AG04449 (cell line): ENCODE measurements at regions not wholly inside any gene's neighbourhood (a gene's known extent, or its start where the extent isn't known, plus 50 kb on each side); places are given as distances from the start of the nearest gene placed in this dataset.

Experiments used
- CTCF ChIA-PET: fragments of 350-600 bp; formaldehyde crosslinking; extraction: SDS; loops from one replicate; lab custom pipeline; 2021; ENCODE audit warnings: antibody characterized with exemption; lab: Yijun Ruan, JAX
- POLR2A ChIA-PET: fragments of 400-600, 350-600 bp; formaldehyde crosslinking; extraction: SDS; loops from one replicate; lab custom pipeline; 2020; ENCODE audit warnings: antibody characterized with exemption, inconsistent platforms; lab: Yijun Ruan, JAX
- DNase-seq: peaks from one replicate; pipeline ENCODE4 v3.0.0-alpha.2; 2010; ENCODE audit warnings: low read depth, low spot score
- H3K4me3 ChIP-seq: 2 replicates; pipeline ENCODE4 v1.5.1; 2011; ENCODE audit warnings: low read depth, mild to moderate bottlenecking, control low read depth, low read length
- CTCF ChIP-seq: IDR thresholded peaks from one replicate; pipeline ENCODE4 v1.5.1; 2011; ENCODE audit warnings: mild to moderate bottlenecking, moderate library complexity, low read length, control low read depth, inconsistent platforms; ENCODE audit not compliant: insufficient read depth; ENCODE audit errors: missing control alignments

GRCh38 chr3:36656873-36657272, 107.5 kb downstream of the DCLK3 start:
- CTCF ChIA-PET = no interaction called here
- no peak for TF ChIP-seq CTCF
- DNase-seq = no peak
- H3K4me3 ChIP-seq = no peak overlapping the region
- POLR2A ChIA-PET = no interaction called here

- no peak for DNase-seq
- ChIA-PET CTCF (interaction anchor here (1.2 kb wide), 1 partner anchor 20 kb away, joined by 3 read pairs; no protein-coding TSS in a partner anchor), POLR2A (interaction anchor here (0.9 kb wide), 1 partner anchor 41 kb away, joined by 3 read pairs; no protein-coding TSS in a partner anchor)
- no peak for TF ChIP-seq CTCF
- H3K4me3 ChIP-seq = no peak overlapping the region
These were observed 111.3 kb downstream of the DCLK3 start for GRCh38 chr3:36653095-36653494.

GRCh38 chr3:36652104-36652503, 112.2 kb downstream of the DCLK3 start:
- no peak for DNase-seq
- ChIA-PET CTCF (interaction anchor here (1.4 to 1.6 kb wide), 2 partner anchors 11 to 14 kb away, joined by 5 to 6 read pairs; no protein-coding TSS in a partner anchor), POLR2A (no interaction called here)
- no peak overlapping the region for H3K4me3 ChIP-seq
- no peak for TF ChIP-seq CTCF

- ChIA-PET CTCF (interaction anchor here (1.6 kb wide), 1 partner anchor 13 kb away, joined by 6 read pairs; no protein-coding TSS in a partner anchor), POLR2A (interaction anchor here (0.7 kb wide), 1 partner anchor 28 kb away, joined by 3 read pairs; no protein-coding TSS in a partner anchor)
- DNase-seq = no peak
- TF ChIP-seq CTCF = no peak
- no peak overlapping the region for H3K4me3 ChIP-seq
These were observed 114.1 kb downstream of the DCLK3 start for GRCh38 chr3:36650271-36650671.

GRCh38 chr3:36649125-36649524, 115.2 kb downstream of the DCLK3 start:
- no peak for TF ChIP-seq CTCF
- ChIA-PET POLR2A (interaction anchor here (1.8 kb wide), 1 partner anchor 29 kb away, joined by 11 read pairs; no protein-coding TSS in a partner anchor), CTCF (no interaction called here)
- H3K4me3 ChIP-seq = no peak overlapping the region
- no peak for DNase-seq

- peak; percentile 94 for DNase-seq
- CTCF ChIA-PET = no interaction called here
- H3K4me3 ChIP-seq = no peak overlapping the region
- no peak for TF ChIP-seq CTCF
- POLR2A ChIA-PET = interaction anchor here (1.8 kb wide), 1 partner anchor 29 kb away, joined by 11 read pairs; no protein-coding TSS in a partner anchor
These were observed 115.9 kb downstream of the DCLK3 start for GRCh38 chr3:36648241-36649034.
